GM23338 (cell line): ENCODE measurements at regions not wholly inside any gene's neighbourhood (a gene's known extent, or its start where the extent isn't known, plus 50 kb on each side); places are given as distances from the start of the nearest gene placed in this dataset.

Experiments used
- ATAC-seq: fragments of 200-7000 bp; cut with Tn5 transposase; 3 replicates; pipeline ENCODE4 v1.9.1; 2020
- DNase-seq: peaks from one replicate; pipeline ENCODE4 v3.0.0-alpha.2; 2015; ENCODE audit warnings: low spot score
- H2AFZ ChIP-seq: fragments of 200-600 bp; sonication (generic); 2 replicates; pipeline ENCODE4 v1.8.0; 2016; ENCODE audit warnings: antibody characterized with exemption, mild to moderate bottlenecking, moderate library complexity
- H3F3A ChIP-seq: fragments of 200-600 bp; sonication (generic); replicated peaks from 2 replicates; pipeline ENCODE4 v1.8.0; 2017; ENCODE audit warnings: antibody characterized with exemption, mixed run types, low read depth
- H3K27ac ChIP-seq: fragments of 200-600 bp; sonication (generic); 2 replicates; pipeline ENCODE4 v1.6.1; 2016; ENCODE audit warnings: low read depth
- H3K27me3 ChIP-seq: fragments of 200-600 bp; sonication (generic); 2 replicates; pipeline ENCODE4 v1.8.0; 2016; ENCODE audit warnings: mild to moderate bottlenecking, mixed run types, moderate library complexity; ENCODE audit not compliant: insufficient read depth
- H3K36me3 ChIP-seq: fragments of 200-600 bp; sonication (generic); 2 replicates; pipeline ENCODE4 v1.8.0; 2016; ENCODE audit warnings: mild to moderate bottlenecking; ENCODE audit not compliant: insufficient read depth
- H3K4me1 ChIP-seq: fragments of 200-600 bp; sonication (generic); 2 replicates; pipeline ENCODE4 v1.8.0; 2016; ENCODE audit warnings: mild to moderate bottlenecking, moderate library complexity; ENCODE audit not compliant: insufficient read depth
- H3K4me2 ChIP-seq: fragments of 200-600 bp; sonication (generic); 2 replicates; pipeline ENCODE4 v1.7.1; 2017; ENCODE audit warnings: mixed run types
- H3K4me3 ChIP-seq: fragments of 200-600 bp; sonication (generic); 2 replicates; pipeline ENCODE4 v1.6.1; 2016; ENCODE audit warnings: mixed run types
- H3K79me2 ChIP-seq: fragments of 200-600 bp; sonication (generic); replicated peaks from 2 replicates; pipeline ENCODE4 v1.8.0; 2017; ENCODE audit warnings: mild to moderate bottlenecking; ENCODE audit not compliant: insufficient read depth
- H3K9me2 ChIP-seq: fragments of 200-600 bp; sonication (generic); 2 replicates; pipeline ENCODE4 v1.8.0; 2017; ENCODE audit not compliant: insufficient read depth
- H4K20me1 ChIP-seq: fragments of 200-600 bp; sonication (generic); replicated peaks from 2 replicates; pipeline ENCODE4 v1.8.0; 2017; ENCODE audit warnings: mild to moderate bottlenecking; ENCODE audit not compliant: insufficient read depth
- H3K27ac Mint-ChIP-seq: 2 replicates; pipeline ENCODE4 v1.8.0; 2020; ENCODE audit warnings: inconsistent platforms, mild to moderate bottlenecking, moderate library complexity, mixed read lengths
- H3K27me3 Mint-ChIP-seq: 3 replicates; pipeline ENCODE4 v1.8.0; 2022; ENCODE audit warnings: low read depth, mild to moderate bottlenecking, moderate library complexity, mixed read lengths, inconsistent platforms; ENCODE audit not compliant: insufficient read depth, poor library complexity
- H3K36me3 Mint-ChIP-seq: 3 replicates; pipeline ENCODE4 v1.8.0; 2021; ENCODE audit warnings: low read depth, mild to moderate bottlenecking, inconsistent platforms, moderate library complexity, mixed read lengths
- H3K4me1 Mint-ChIP-seq: 3 replicates; pipeline ENCODE4 v1.8.0; 2020; ENCODE audit warnings: mild to moderate bottlenecking, inconsistent platforms, mixed read lengths
- H3K4me3 Mint-ChIP-seq: 3 replicates; pipeline ENCODE4 v1.8.0; 2021; ENCODE audit warnings: moderate library complexity, mild to moderate bottlenecking, inconsistent platforms, mixed read lengths
- H3K9me3 Mint-ChIP-seq: 3 replicates; pipeline ENCODE4 v1.8.0; 2020; ENCODE audit warnings: moderate library complexity, mild to moderate bottlenecking, inconsistent platforms, mixed read lengths
- CREB1 ChIP-seq: fragments of 250-450 bp; sonication (Bioruptor Pico); IDR thresholded peaks from 2 replicates; pipeline ENCODE4 v1.5.0; 2020; ENCODE audit warnings: low read depth, mild to moderate bottlenecking, moderate library complexity
- CTCF ChIP-seq, 2 experiments: fragments of 200-600 bp in 1 of 2; sonication (generic) in 1 of 2; conservative IDR thresholded peaks; 2 replicates each; pipeline versions ENCODE4 v1.5.1 to v1.6.1; 2016 to 2017; ENCODE audit warnings: antibody characterized with exemption in 2 of 2, low read depth in 2 of 2, mild to moderate bottlenecking in 2 of 2, moderate library complexity in 1 of 2
- ETS1 ChIP-seq: IDR thresholded peaks from 2 replicates; pipeline ENCODE4 v1.6.1; 2016; ENCODE audit warnings: antibody characterized with exemption
- EZH2 ChIP-seq: fragments of 200-600 bp; sonication (generic); IDR thresholded peaks from one replicate; pipeline ENCODE4 v1.8.0; 2017; ENCODE audit warnings: antibody characterized with exemption, mild to moderate bottlenecking, low read depth; ENCODE audit not compliant: unreplicated experiment
- EZH2phosphoT487 ChIP-seq: fragments of 200-600 bp; sonication (generic); IDR thresholded peaks from one replicate; pipeline ENCODE4 v1.8.1; 2018; ENCODE audit warnings: antibody characterized with exemption; ENCODE audit not compliant: unreplicated experiment
- JUNB ChIP-seq: IDR thresholded peaks from one replicate; pipeline ENCODE4 v1.6.1; 2016; ENCODE audit warnings: antibody characterized with exemption; ENCODE audit not compliant: unreplicated experiment
- NANOG ChIP-seq: IDR thresholded peaks from 2 replicates; pipeline ENCODE4 v1.6.1; 2016; ENCODE audit warnings: antibody characterized with exemption, borderline replicate concordance
- POLR2AphosphoS5 ChIP-seq: IDR thresholded peaks from 2 replicates; pipeline ENCODE4 v1.6.1; 2016; ENCODE audit warnings: antibody characterized with exemption, low read depth
- REST ChIP-seq: IDR thresholded peaks from one replicate; pipeline ENCODE4 v1.6.1; 2018; ENCODE audit warnings: antibody characterized with exemption; ENCODE audit not compliant: unreplicated experiment
- STAT1 ChIP-seq: IDR thresholded peaks from one replicate; pipeline ENCODE4 v1.6.1; 2016; ENCODE audit warnings: antibody characterized with exemption; ENCODE audit not compliant: unreplicated experiment
- ZNF114 ChIP-seq: fragments of 250-450 bp; sonication (Bioruptor Pico); IDR thresholded peaks from 2 replicates; pipeline ENCODE4 v1.5.0; 2020; ENCODE audit warnings: mild to moderate bottlenecking, moderate library complexity
- ZNF331 ChIP-seq: fragments of 250-450 bp; sonication (Bioruptor Pico); IDR thresholded peaks from 2 replicates; pipeline ENCODE4 v1.5.0; 2020; ENCODE audit warnings: low read depth, mild to moderate bottlenecking, moderate library complexity

GRCh38 chr1:13981142-13981541 lies 281.2 kb downstream of the PRDM2 start (continued):
- TF ChIP-seq ETS1, result no peak

GRCh38 chr1:13983393-13983792 lies 283.4 kb downstream of the PRDM2 start:
- Mint-ChIP-seq H3K27me3 (peaks cover 3% of the 10 kb centered on the region), H3K9me3 (peaks cover 18% of the 10 kb centered on the region), H3K36me3 (peaks cover 2% of the 10 kb centered on the region; the same call in 1 of the 3 replicates), H3K4me1 (no peaks in the 10 kb centered on the region), H3K4me3 (no peak overlapping the region), H3K27ac (no peak overlapping the region)
- Histone ChIP-seq H3K4me1 (no peaks in the 10 kb centered on the region), H2AFZ (no peak overlapping the region), H3K79me2 (no peaks in the 10 kb centered on the region), H3K27ac (no peak overlapping the region), H3K4me3 (no peak overlapping the region), H3K9me2 (0 out of 2 replicates have a peak, but pooled peaks cover 8% of the 10 kb centered on the region), H3F3A (no peaks in the 10 kb centered on the region), H3K4me2 (no peak overlapping the region), H4K20me1 (no peaks in the 10 kb centered on the region), H3K36me3 (no peaks in the 10 kb centered on the region), H3K27me3 (no peaks in the 10 kb centered on the region)
- DNase-seq (no peak), ATAC-seq (no peak)
- TF ChIP-seq NANOG, result no peak
- no peak for TF ChIP-seq CREB1 (CRISPR knock-in tag)
- TF ChIP-seq EZH2phosphoT487, result no peak
- no peak for TF ChIP-seq POLR2AphosphoS5
- no peak for TF ChIP-seq CTCF (conservative IDR thresholded peaks at IDR 0.05; ENCODE audit: low read depth in 2 of 2)
- no peak for TF ChIP-seq JUNB
- no peak for TF ChIP-seq REST
- TF ChIP-seq ETS1, result no peak
- no peak for TF ChIP-seq ZNF331
- TF ChIP-seq STAT1, result no peak
- no peak for TF ChIP-seq EZH2
- TF ChIP-seq ZNF114, result no peak
